ENCODE measurements at regions not wholly inside any gene's neighbourhood (a gene's known extent, or its start where the extent isn't known, plus 50 kb on each side); places are given as distances from the start of the nearest gene placed in this dataset.

GRCh38 chr1:56409112-56409691, 170.2 kb downstream of the PLPP3 start:
- DNase-seq (ENCODE audit: low read depth in 1 of 2, low spot score in 2 of 2) (peak; percentile 23 to 79), FAIRE-seq (peak; percentile 50)
- Histone ChIP-seq H2BK120ac (replicated peaks; ENCODE audit: low read depth, low read length) (no peak overlapping the region), H4K5ac (ENCODE audit: insufficient read length, low read depth, low read length) (no peak overlapping the region), H3K79me2 (ENCODE audit: control insufficient read depth in 1 of 2, insufficient read depth in 2 of 2, low read length in 2 of 2) (no peaks in the 10 kb centered on the region), H3K4me1 (replicated peaks in 1 of 4; ENCODE audit: control insufficient read depth in 3 of 4, insufficient read depth in 4 of 4, low read length in 3 of 4) (peaks cover 0 to 3% (median 0%) of the 10 kb centered on the region in 4 experiments; a peak in 1 of 7 replicates), H3K79me1 (ENCODE audit: low read depth, low read length) (no peaks in the 10 kb centered on the region), H2BK5ac (ENCODE audit: low read depth, low read length) (peak overlapping the region; percentile 36; the same call in 1 of the 2 replicates), H4K20me1 (replicated peaks in 1 of 2; ENCODE audit: control insufficient read depth in 1 of 2, insufficient read depth in 2 of 2, low read length in 2 of 2) (no peaks in the 10 kb centered on the region), H3K4me2 (ENCODE audit: insufficient read depth in 1 of 2, low read depth in 2 of 2, low read length in 2 of 2) (no peak overlapping the region), H3K23me2 (ENCODE audit: low read depth, low read length) (no peaks in the 10 kb centered on the region), H2AFZ (ENCODE audit: low read length) (no peak overlapping the region), H4K8ac (ENCODE audit: extremely low read depth, insufficient read depth, low read length) (no peak overlapping the region), H3K36me3 (ENCODE audit: control insufficient read depth in 2 of 4, insufficient read depth in 4 of 4, low read length in 3 of 4) (no peaks in the 10 kb centered on the region), H3K23ac (ENCODE audit: insufficient read length) (no peak overlapping the region), H2BK12ac (ENCODE audit: low read depth, low read length) (peak overlapping the region; percentile 52), H3K27ac (ENCODE audit: low read depth, low read length) (no peak overlapping the region), H2AK5ac (ENCODE audit: low read depth, low read length) (no peak overlapping the region), H3K4me3 (ENCODE audit: extremely low read depth in 1 of 4, insufficient read depth in 2 of 4, low read depth in 3 of 4, low read length in 4 of 4) (no peak overlapping the region), H3K9ac (replicated peaks in 1 of 4; ENCODE audit: extremely low read depth in 1 of 4, low read depth in 3 of 4, low read length in 3 of 4) (no peak overlapping the region), H3K4ac (replicated peaks; ENCODE audit: insufficient read length, low read depth, low read length) (no peak overlapping the region), H3K56ac (replicated peaks; ENCODE audit: insufficient read length, low read depth, low read length) (no peak overlapping the region), H3K18ac (ENCODE audit: extremely low read depth, low read length) (no peak overlapping the region), H3K14ac (ENCODE audit: insufficient read length) (no peak overlapping the region), H4K91ac (replicated peaks; ENCODE audit: insufficient read length, low read length) (peak overlapping the region; percentile 14), H2BK15ac (ENCODE audit: low read length) (no peak overlapping the region), H3K9me3 (ENCODE audit: insufficient read depth in 2 of 2, low read depth in 1 of 2, low read length in 1 of 2) (peaks cover 0 to 6% of the 10 kb centered on the region in 2 experiments; a peak in 1 of 4 replicates), H3K27me3 (replicated peaks in 1 of 4; ENCODE audit: control insufficient read depth in 3 of 4, extremely low read depth in 1 of 4, insufficient read depth in 3 of 4, low read length in 3 of 4) (no peaks in the 10 kb centered on the region), H2BK20ac (ENCODE audit: low read length) (peak overlapping the region; percentile 81)
- ChIA-PET CTCF (ENCODE audit: partially characterized antibody) (interaction anchor here (0.7 to 4.4 kb wide), 35 partner anchors 10 to 545 kb away, joined by 3 to 40 read pairs (median 4); partner anchors contain the start of gene PLPP3), POLR2A (ENCODE audit: partially characterized antibody) (interaction anchor here (0.9 to 1.3 kb wide), 3 partner anchors 28 to 82 kb away, joined by 3 to 4 read pairs (median 4); no protein-coding TSS in a partner anchor)
- WGBS, 2 experiments (ENCODE audit: extremely low coverage in 1 of 2, insufficient coverage in 1 of 2, insufficient read length in 1 of 2, insufficient replicate concordance in 2 of 2, low coverage in 1 of 2, low lambda C conversion rate in 2 of 2, missing lambda C conversion rate in 1 of 2), result 75% methylated on average over 8 of the region's 8 CpGs; no CpG with 5 or more reads in 1 of the 2 experiments
- TF ChIP-seq EZH2 (IDR thresholded peaks at IDR 0.05; ENCODE audit: low read depth, low read length, severe bottlenecking), result no peak
- 0 out of 2 replicates have a peak, but pooled peaks have one; percentile 37 for TF ChIP-seq SP1 (IDR thresholded peaks at IDR 0.05; ENCODE audit: low read depth, low read length)
- peak; percentile 82 for TF ChIP-seq RAD21 (IDR thresholded peaks at IDR 0.05 in 1 of 2, conservative IDR thresholded peaks at IDR 0.05 in 1 of 2; ENCODE audit: low read depth in 2 of 2, low read length in 2 of 2)
- TF ChIP-seq CTCF (IDR thresholded peaks at IDR 0.05; ENCODE audit: control extremely low read depth in 1 of 3, insufficient read depth in 1 of 3, low read depth in 1 of 3, low read length in 3 of 3), result peak; percentile 71 to 77 (median 77)
- peak; percentile 91 for TF ChIP-seq TEAD4 (IDR thresholded peaks at IDR 0.05; ENCODE audit: low read depth, low read length)
- no peak for TF ChIP-seq HDAC6 (IDR thresholded peaks at IDR 0.05; ENCODE audit: low read depth, low read length)
- no peak for TF ChIP-seq TAF7 (optimal IDR thresholded peaks at IDR 0.05; ENCODE audit: borderline replicate concordance, low read depth, low read length)
- peak; percentile 31; the same call in 1 of the 2 replicates for TF ChIP-seq KDM1A (IDR thresholded peaks at IDR 0.05; ENCODE audit: borderline replicate concordance, low read length)
- no peak for TF ChIP-seq POU5F1 (IDR thresholded peaks at IDR 0.05; ENCODE audit: low read depth, low read length)
